ENCODE measurements at regions not wholly inside any gene's neighbourhood (a gene's known extent, or its start where the extent isn't known, plus 50 kb on each side); places are given as distances from the start of the nearest gene placed in this dataset.

DNA sequence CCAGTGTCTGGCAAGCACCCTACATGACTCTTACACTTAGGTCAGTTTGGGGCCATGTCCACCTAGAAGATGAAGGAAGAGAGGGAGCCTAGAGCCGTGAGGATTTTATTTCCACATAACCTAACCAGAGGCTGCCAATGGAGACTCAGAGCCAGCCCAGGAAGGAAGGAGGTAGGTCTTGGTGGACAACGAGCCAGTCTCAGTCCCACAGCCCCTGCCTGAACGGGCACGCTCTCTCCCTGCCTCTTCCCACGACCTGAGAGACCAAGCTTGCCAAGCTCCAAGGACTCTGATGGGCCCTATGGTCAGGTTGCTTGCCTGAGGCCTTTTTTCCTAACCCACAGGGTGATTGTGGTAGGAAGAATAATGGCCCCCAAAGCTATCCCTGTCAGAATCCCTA is 188.4 kb downstream of the TFCP2L1 start:
- TF ChIP-seq CTCF (IDR thresholded peaks at IDR 0.05; ENCODE audit: poor library complexity, severe bottlenecking), result no peak
- TF ChIP-seq POLR2AphosphoS5 (IDR thresholded peaks at IDR 0.05), result no peak

Measured in neural cell (in vitro differentiated cells).